ENCODE measurements at regions not wholly inside any gene's neighbourhood (a gene's known extent, or its start where the extent isn't known, plus 50 kb on each side); places are given as distances from the start of the nearest gene placed in this dataset.
"Not testable (repeated sequence)": the region's sequence is repeated elsewhere in the genome, so short reads cannot be mapped to it uniquely, and the experiment has no call there.

- not testable (repeated sequence) for H3K27me3 ChIP-seq; H3K4me3 ChIP-seq (ENCODE audit: low read depth, low read length); H3K36me3 ChIP-seq; H3K4me1 ChIP-seq; H3K9me3 ChIP-seq; DNase-seq
These were observed 398.1 kb downstream of the SRGAP2C start for GRCh38 chr1:121582898-121583297.

GRCh38 chr1:121586369-121587229 lies 401.8 kb downstream of the SRGAP2C start:
- no peak overlapping the region for H3K4me3 ChIP-seq (ENCODE audit: low read depth, low read length)
- H3K4me1 ChIP-seq = no peaks in the 10 kb centered on the region
- no peak for TF ChIP-seq CTCF (IDR thresholded peaks at IDR 0.05; ENCODE audit: low read depth, low read length)
- no peak for DNase-seq
- no peaks in the 10 kb centered on the region for H3K9me3 ChIP-seq
- H3K36me3 ChIP-seq = no peaks in the 10 kb centered on the region
- no peaks in the 10 kb centered on the region for H3K27me3 ChIP-seq

- no peak for DNase-seq
- Histone ChIP-seq H3K9me3 (no peaks in the 10 kb centered on the region), H3K4me3 (ENCODE audit: low read depth, low read length) (no peak overlapping the region)
These were observed 402.4 kb downstream of the SRGAP2C start for GRCh38 chr1:121587230-121587569.

GRCh38 chr1:121587777-121588176 lies 403.0 kb downstream of the SRGAP2C start:
- H3K4me1 ChIP-seq = no peaks in the 10 kb centered on the region
- no peaks in the 10 kb centered on the region for H3K27me3 ChIP-seq
- no peak overlapping the region for H3K4me3 ChIP-seq (ENCODE audit: low read depth, low read length)
- TF ChIP-seq CTCF (IDR thresholded peaks at IDR 0.05; ENCODE audit: low read depth, low read length) = no peak
- no peaks in the 10 kb centered on the region for H3K9me3 ChIP-seq
- no peak for DNase-seq
- H3K36me3 ChIP-seq = no peaks in the 10 kb centered on the region

More at GRCh38 chr1:121587230-121587569, 402.4 kb downstream of the SRGAP2C start:
- Histone ChIP-seq H3K36me3 (no peaks in the 10 kb centered on the region), H3K27me3 (no peaks in the 10 kb centered on the region), H3K4me1 (no peaks in the 10 kb centered on the region)
- TF ChIP-seq CTCF (IDR thresholded peaks at IDR 0.05; ENCODE audit: low read depth, low read length) = no peak

GRCh38 chr1:121594096-121594495 lies 409.3 kb downstream of the SRGAP2C start:
- no peak for DNase-seq
- Histone ChIP-seq H3K9me3 (no peaks in the 10 kb centered on the region), H3K27me3 (no peaks in the 10 kb centered on the region), H3K4me3 (ENCODE audit: low read depth, low read length) (no peak overlapping the region), H3K36me3 (no peaks in the 10 kb centered on the region), H3K4me1 (no peaks in the 10 kb centered on the region)
- no peak for TF ChIP-seq CTCF (IDR thresholded peaks at IDR 0.05; ENCODE audit: low read depth, low read length)

- no peak for DNase-seq
- Histone ChIP-seq H3K4me3 (ENCODE audit: low read depth, low read length) (no peak overlapping the region), H3K4me1 (no peaks in the 10 kb centered on the region), H3K36me3 (no peaks in the 10 kb centered on the region), H3K9me3 (no peaks in the 10 kb centered on the region), H3K27me3 (no peaks in the 10 kb centered on the region)
- no peak for TF ChIP-seq CTCF (IDR thresholded peaks at IDR 0.05; ENCODE audit: low read depth, low read length)
These were observed 410.3 kb downstream of the SRGAP2C start for GRCh38 chr1:121595089-121595488.

- H3K4me1 ChIP-seq; DNase-seq; H3K4me3 ChIP-seq (ENCODE audit: low read depth, low read length); H3K36me3 ChIP-seq; H3K9me3 ChIP-seq; H3K27me3 ChIP-seq: not testable (repeated sequence)
These were observed 420.2 kb downstream of the SRGAP2C start for GRCh38 chr1:121604843-121605444.

- DNase-seq; H3K4me1 ChIP-seq; H3K9me3 ChIP-seq; H3K4me3 ChIP-seq (ENCODE audit: low read depth, low read length); H3K27me3 ChIP-seq; H3K36me3 ChIP-seq: not testable (repeated sequence)
These were observed 422.7 kb downstream of the SRGAP2C start for GRCh38 chr1:121607499-121607898.
